H1 (cell line): ENCODE measurements at regions not wholly inside any gene's neighbourhood (a gene's known extent, or its start where the extent isn't known, plus 50 kb on each side); places are given as distances from the start of the nearest gene placed in this dataset.

ENCODE experiments used
- CTCF ChIA-PET: fragments of 300-600 bp; sonication (Branson Sonifier 250); formaldehyde crosslinking; loops from one replicate; lab custom pipeline; 2021; ENCODE audit not compliant: partially characterized antibody; lab: Charles Lee
- POLR2A ChIA-PET: fragments of 300-600 bp; sonication (Branson Sonifier 250); formaldehyde crosslinking; loops from one replicate; lab custom pipeline; 2021; ENCODE audit warnings: inconsistent platforms; ENCODE audit not compliant: partially characterized antibody; lab: Charles Lee
- DNase-seq, 2 experiments: peaks; one replicate each; pipeline versions ENCODE4 v3.0.0 to v3.0.0-alpha.2; 2010 to 2022; ENCODE audit warnings: low spot score in 2 of 2, low read depth in 1 of 2, mixed read lengths in 1 of 2
- FAIRE-seq: peaks from 2 replicates; lab custom pipeline; 2011; peaks lifted over from hg19 to GRCh38; lab: Jason Lieb, UNC
- H2AFZ ChIP-seq: 2 replicates; pipeline ENCODE4 v1.8.1; 2012; ENCODE audit warnings: low read length, inconsistent platforms
- H2AK5ac ChIP-seq: 2 replicates; pipeline ENCODE4 v1.6.1; 2013; ENCODE audit warnings: low read depth, low read length
- H2BK120ac ChIP-seq: replicated peaks from 2 replicates; pipeline ENCODE3; 2013; ENCODE audit warnings: low read depth, low read length, inconsistent platforms
- H2BK12ac ChIP-seq: 2 replicates; pipeline ENCODE4 v1.6.1; 2013; ENCODE audit warnings: low read depth, low read length
- H2BK15ac ChIP-seq: 2 replicates; pipeline ENCODE4 v1.6.1; 2013; ENCODE audit warnings: low read length
- H2BK20ac ChIP-seq: 2 replicates; pipeline ENCODE4 v1.6.1; 2013; ENCODE audit warnings: low read length
- H2BK5ac ChIP-seq: 2 replicates; pipeline ENCODE4 v1.6.1; 2013; ENCODE audit warnings: low read depth, low read length
- H3K14ac ChIP-seq: 2 replicates; pipeline ENCODE4 v1.6.1; 2013; ENCODE audit warnings: inconsistent platforms; ENCODE audit not compliant: insufficient read length
- H3K18ac ChIP-seq: 2 replicates; pipeline ENCODE4 v1.6.1; 2013; ENCODE audit warnings: low read length; ENCODE audit errors: extremely low read depth
- H3K23ac ChIP-seq: 2 replicates; pipeline ENCODE4 v1.6.1; 2013; ENCODE audit warnings: inconsistent platforms; ENCODE audit not compliant: insufficient read length
- H3K23me2 ChIP-seq: 2 replicates; pipeline ENCODE4 v1.6.1; 2013; ENCODE audit warnings: low read depth, low read length
- H3K27ac ChIP-seq: 2 replicates; pipeline ENCODE4 v1.6.1; 2011; ENCODE audit warnings: low read depth, low read length, inconsistent platforms
- H3K27me3 ChIP-seq, 4 experiments: replicated peaks in 1 of 4; 1 replicate in 1 of 4; 2 replicates in 3 of 4; pipeline versions ENCODE4 v1.6.1 to v1.8.1; 2011 to 2013; ENCODE audit warnings: low read length in 3 of 4, mild to moderate bottlenecking in 3 of 4, inconsistent platforms in 2 of 4, mixed read lengths in 2 of 4, moderate library complexity in 1 of 4; ENCODE audit not compliant: control insufficient read depth in 3 of 4, insufficient read depth in 3 of 4; ENCODE audit errors: extremely low read depth in 1 of 4
- H3K36me3 ChIP-seq, 4 experiments: 2 replicates each; pipeline versions ENCODE4 v1.6.1 to v1.8.1; 2011 to 2013; ENCODE audit warnings: mild to moderate bottlenecking in 4 of 4, low read length in 3 of 4, moderate library complexity in 2 of 4, control low read depth in 1 of 4, inconsistent platforms in 1 of 4; ENCODE audit not compliant: insufficient read depth in 4 of 4, control insufficient read depth in 2 of 4
- H3K4ac ChIP-seq: replicated peaks from 2 replicates; pipeline ENCODE3; 2013; ENCODE audit warnings: low read length, low read depth, mixed read lengths, inconsistent platforms; ENCODE audit not compliant: insufficient read length
- H3K4me1 ChIP-seq, 4 experiments: replicated peaks in 1 of 4; 1 replicate in 1 of 4; 2 replicates in 3 of 4; pipeline versions ENCODE4 v1.6.1 to v1.8.1; 2011 to 2013; ENCODE audit warnings: low read length in 3 of 4, inconsistent platforms in 2 of 4, mixed read lengths in 1 of 4; ENCODE audit not compliant: insufficient read depth in 4 of 4, control insufficient read depth in 3 of 4
- H3K4me2 ChIP-seq, 2 experiments: 2 replicates each; pipeline versions ENCODE4 v1.6.1 to v1.8.1; 2011 to 2013; ENCODE audit warnings: low read depth in 2 of 2, low read length in 2 of 2, control low read depth in 1 of 2, inconsistent platforms in 1 of 2, mild to moderate bottlenecking in 1 of 2; ENCODE audit not compliant: insufficient read depth in 1 of 2
- H3K4me3 ChIP-seq, 4 experiments: fragments of 200-600, 300-600 bp in 1 of 4; sonication (generic), shearing (Covaris generic), sonication (Bioruptor Twin) in 1 of 4; 2 replicates each; pipeline versions ENCODE4 v1.5.1 to v1.8.1; 2011 to 2016; ENCODE audit warnings: low read length in 4 of 4, low read depth in 3 of 4, control low read depth in 2 of 4, inconsistent platforms in 2 of 4, mild to moderate bottlenecking in 2 of 4, mixed read lengths in 1 of 4, moderate library complexity in 1 of 4; ENCODE audit not compliant: insufficient read depth in 2 of 4; ENCODE audit errors: extremely low read depth in 1 of 4
- H3K56ac ChIP-seq: replicated peaks from 2 replicates; pipeline ENCODE3; 2013; ENCODE audit warnings: low read depth, mild to moderate bottlenecking, mixed read lengths, low read length, inconsistent platforms; ENCODE audit not compliant: insufficient read length
- H3K79me1 ChIP-seq: 2 replicates; pipeline ENCODE4 v1.6.1; 2013; ENCODE audit warnings: low read depth, low read length, control low read depth
- H3K79me2 ChIP-seq, 2 experiments: 2 replicates each; pipeline versions ENCODE4 v1.6.1 to v1.8.1; 2012 to 2013; ENCODE audit warnings: low read length in 2 of 2, mild to moderate bottlenecking in 2 of 2, inconsistent platforms in 1 of 2; ENCODE audit not compliant: insufficient read depth in 2 of 2, control insufficient read depth in 1 of 2
- H3K9ac ChIP-seq, 4 experiments: replicated peaks in 1 of 4; 1 replicate in 1 of 4; 2 replicates in 3 of 4; pipeline versions ENCODE4 v1.6.1 to v1.8.1; 2011 to 2013; ENCODE audit warnings: low read depth in 3 of 4, low read length in 3 of 4, control low read depth in 2 of 4, mild to moderate bottlenecking in 2 of 4, moderate library complexity in 2 of 4, inconsistent platforms in 1 of 4; ENCODE audit errors: extremely low read depth in 1 of 4
- H3K9me3 ChIP-seq, 2 experiments: 2 replicates each; pipeline versions ENCODE4 v1.6.1 to v1.8.1; 2012 to 2013; ENCODE audit warnings: mild to moderate bottlenecking in 2 of 2, moderate library complexity in 2 of 2, control low read depth in 1 of 2, inconsistent platforms in 1 of 2, low read depth in 1 of 2, low read length in 1 of 2, mixed read lengths in 1 of 2; ENCODE audit not compliant: insufficient read depth in 2 of 2
- H4K20me1 ChIP-seq, 2 experiments: replicated peaks in 1 of 2; 2 replicates each; pipeline versions ENCODE3 to v1.8.1; 2011 to 2013; ENCODE audit warnings: inconsistent platforms in 2 of 2, low read length in 2 of 2, mild to moderate bottlenecking in 1 of 2; ENCODE audit not compliant: insufficient read depth in 2 of 2, control insufficient read depth in 1 of 2
- H4K5ac ChIP-seq: 2 replicates; pipeline ENCODE4 v1.6.1; 2013; ENCODE audit warnings: low read length, low read depth, mixed read lengths, inconsistent platforms; ENCODE audit not compliant: insufficient read length
- H4K8ac ChIP-seq: 2 replicates; pipeline ENCODE4 v1.8.0; 2013; ENCODE audit warnings: mild to moderate bottlenecking, moderate library complexity, low read length, inconsistent platforms; ENCODE audit not compliant: insufficient read depth; ENCODE audit errors: extremely low read depth
- H4K91ac ChIP-seq: replicated peaks from 2 replicates; pipeline ENCODE3; 2013; ENCODE audit warnings: low read length, mixed read lengths, inconsistent platforms; ENCODE audit not compliant: insufficient read length
- EGR1 ChIP-seq: IDR thresholded peaks from 2 replicates; pipeline ENCODE4 v1.6.1; 2011; ENCODE audit warnings: low read depth, low read length, borderline replicate concordance
- KDM1A ChIP-seq: fragments of 200-600, 300-600 bp; sonication (generic); IDR thresholded peaks from 2 replicates; pipeline ENCODE4 v1.7.1; 2016; ENCODE audit warnings: mild to moderate bottlenecking, low read length, borderline replicate concordance
- MAFK ChIP-seq: IDR thresholded peaks from 2 replicates; pipeline ENCODE4 v1.6.1; 2012; ENCODE audit warnings: low read depth, mild to moderate bottlenecking, improper control_type of control experiment, low read length
- POU5F1 ChIP-seq: IDR thresholded peaks from 2 replicates; pipeline ENCODE4 v1.6.1; 2011; ENCODE audit warnings: low read depth, mild to moderate bottlenecking, low read length, moderate library complexity
- TBP ChIP-seq: IDR thresholded peaks from 2 replicates; pipeline ENCODE4 v1.6.1; 2011; ENCODE audit warnings: low read depth, low read length, improper control_type of control experiment
- WGBS, 2 experiments: shearing (Covaris generic) in 1 of 2; methylation state at CpG; one replicate each; pipeline versions ENCODE4 v1.1.6 to v1.1.7; 2013 to 2015; ENCODE audit warnings: low lambda C conversion rate in 2 of 2, mixed read lengths in 2 of 2, inconsistent platforms in 1 of 2, low coverage in 1 of 2, missing lambda C conversion rate in 1 of 2; ENCODE audit not compliant: insufficient replicate concordance in 2 of 2, insufficient coverage in 1 of 2, insufficient read length in 1 of 2; ENCODE audit errors: extremely low coverage in 1 of 2, missing lambda C conversion rate in 1 of 2; 5-methylcytosine and 5-hydroxymethylcytosine counted together

- DNase-seq: no peak
- no peaks in the 10 kb centered on the region; a peak in 1 of 7 replicates for H3K27me3 ChIP-seq
These were observed 64.4 kb downstream of the NPTX2 start for GRCh38 chr7:98681511-98681910.

More at GRCh38 chr7:98681511-98681910, 64.4 kb downstream of the NPTX2 start:
- H3K4me1 ChIP-seq: no peaks in the 10 kb centered on the region
- no peaks in the 10 kb centered on the region for H3K79me1 ChIP-seq
- no peak overlapping the region for H3K4me2 ChIP-seq
- H3K4ac ChIP-seq: no peak overlapping the region
- no peak overlapping the region for H2BK5ac ChIP-seq
- H2AFZ ChIP-seq: no peak overlapping the region
- H3K14ac ChIP-seq: no peak overlapping the region
- no peak overlapping the region for H3K23ac ChIP-seq
- ChIA-PET CTCF (interaction anchor here (0.9 kb wide), 1 partner anchor 34 kb away, joined by 3 read pairs; no protein-coding TSS in a partner anchor), POLR2A (no interaction called here)
- WGBS, 2 experiments: 83% methylated on average over 6 of the region's 6 CpGs; no CpG with 5 or more reads in 1 of the 2 experiments
- no peak overlapping the region for H2BK12ac ChIP-seq
- H2BK15ac ChIP-seq: no peak overlapping the region
- H3K36me3 ChIP-seq: no peaks in the 10 kb centered on the region; a peak in 1 of 8 replicates
- H2BK20ac ChIP-seq: no peak overlapping the region
- no peak overlapping the region for H4K8ac ChIP-seq
- no peak overlapping the region for H3K4me3 ChIP-seq
- H2BK120ac ChIP-seq: no peak overlapping the region
- no peak overlapping the region for H2AK5ac ChIP-seq
- no peak overlapping the region for H3K27ac ChIP-seq
- no peaks in the 10 kb centered on the region for H3K79me2 ChIP-seq
- H3K23me2 ChIP-seq: no peaks in the 10 kb centered on the region; the same call in 1 of the 2 replicates
- no peak overlapping the region for H4K5ac ChIP-seq
- no peak overlapping the region for H4K91ac ChIP-seq
- no peaks in the 10 kb centered on the region for H4K20me1 ChIP-seq
- no peak for TF ChIP-seq EGR1
- TF ChIP-seq MAFK: no peak
- no peak for TF ChIP-seq POU5F1
- no peak for TF ChIP-seq TBP
- no peak for TF ChIP-seq KDM1A
- no peak overlapping the region for H3K56ac ChIP-seq
- FAIRE-seq: no peak
- no peaks in the 10 kb centered on the region for H3K9me3 ChIP-seq
- no peak overlapping the region for H3K18ac ChIP-seq
- no peak overlapping the region for H3K9ac ChIP-seq
